HEK293 (cell line): ENCODE measurements at regions not wholly inside any gene's neighbourhood (a gene's known extent, or its start where the extent isn't known, plus 50 kb on each side); places are given as distances from the start of the nearest gene placed in this dataset.
A peak's percentile ranks its signal among the peaks of the same experiment; 100 is the strongest.

Experiments used
- CTCF ChIA-PET: fragments of 350-600 bp; formaldehyde crosslinking; extraction: SDS; loops from one replicate; lab custom pipeline; 2021; ENCODE audit warnings: antibody characterized with exemption; lab: Yijun Ruan, JAX
- POLR2A ChIA-PET: fragments of 300-600 bp; formaldehyde crosslinking; extraction: SDS; loops from one replicate; lab custom pipeline; 2020; ENCODE audit warnings: antibody characterized with exemption, inconsistent platforms; lab: Yijun Ruan, JAX
- H3K27ac ChIP-seq: fragments of 200-500 bp; sonication (Bioruptor generic); 2 replicates; pipeline ENCODE4 v1.5.1; 2014; ENCODE audit warnings: low read depth, low read length, control low read depth, inconsistent platforms; ENCODE audit errors: extremely low read depth
- H3K36me3 ChIP-seq, 2 experiments: fragments of 200-500 bp in 1 of 2; sonication (Bioruptor generic) in 1 of 2; 1 replicate in 1 of 2; 2 replicates in 1 of 2; pipeline ENCODE4 v1.5.1; 2014 to 2017; ENCODE audit warnings: inconsistent platforms in 2 of 2, low read length in 2 of 2; ENCODE audit not compliant: control insufficient read depth in 2 of 2, insufficient read depth in 1 of 2
- H3K4me1 ChIP-seq: fragments of 200-500 bp; sonication (Bioruptor generic); 2 replicates; pipeline ENCODE4 v1.5.1; 2014; ENCODE audit warnings: mild to moderate bottlenecking, low read length, inconsistent platforms; ENCODE audit not compliant: control insufficient read depth, insufficient read depth
- H3K4me3 ChIP-seq: 2 replicates; pipeline ENCODE4 v1.5.1; 2011; ENCODE audit warnings: low read depth, mild to moderate bottlenecking, control low read depth, low read length, moderate library complexity
- H3K9me3 ChIP-seq: fragments of 200-500 bp; sonication (Bioruptor generic); 2 replicates; pipeline ENCODE4 v1.5.1; 2014; ENCODE audit warnings: low read depth, low read length, inconsistent platforms; ENCODE audit not compliant: control insufficient read depth, insufficient read depth
- ELK4 ChIP-seq: IDR thresholded peaks from 2 replicates; pipeline ENCODE4 v1.6.1; 2011; ENCODE audit warnings: mild to moderate bottlenecking, low read depth, low read length, borderline replicate concordance
- FEZF1 ChIP-seq: fragments of 450-650 bp; formaldehyde crosslinking; IDR thresholded peaks from 2 replicates; pipeline ENCODE4 v1.5.1; 2016; ENCODE audit warnings: missing biosample characterization, missing genetic modification characterization
- GLIS1 ChIP-seq: fragments of 450-650 bp; formaldehyde crosslinking; IDR thresholded peaks from 2 replicates; pipeline ENCODE4 v1.5.1; 2016; ENCODE audit warnings: missing biosample characterization, missing genetic modification characterization
- MYNN ChIP-seq: fragments of 450-650 bp; formaldehyde crosslinking; IDR thresholded peaks from 2 replicates; pipeline ENCODE4 v1.5.1; 2016; ENCODE audit warnings: missing biosample characterization, missing genetic modification characterization, borderline replicate concordance
- PBX3 ChIP-seq: sonication (generic); formaldehyde crosslinking; IDR thresholded peaks from 2 replicates; pipeline ENCODE4 v1.8.1; 2022; ENCODE audit warnings: mild to moderate bottlenecking, moderate library complexity, missing genetic modification reagents
- YY2 ChIP-seq: fragments of 450-650 bp; formaldehyde crosslinking; IDR thresholded peaks from 2 replicates; pipeline ENCODE4 v1.5.1; 2016; ENCODE audit warnings: missing biosample characterization, missing genetic modification characterization
- ZBTB1 ChIP-seq: fragments of 450-650 bp; formaldehyde crosslinking; IDR thresholded peaks from 2 replicates; pipeline ENCODE4 v1.5.1; 2016; ENCODE audit warnings: missing biosample characterization, missing genetic modification characterization
- ZBTB6 ChIP-seq: fragments of 450-650 bp; formaldehyde crosslinking; IDR thresholded peaks from 2 replicates; pipeline ENCODE4 v1.5.1; 2017; ENCODE audit warnings: missing biosample characterization, missing genetic modification characterization
- ZBTB7A ChIP-seq: fragments of 450-650 bp; formaldehyde crosslinking; IDR thresholded peaks from 2 replicates; pipeline ENCODE4 v1.5.1; 2016; ENCODE audit warnings: low read depth, missing biosample characterization, missing genetic modification characterization
- ZFP3 ChIP-seq: fragments of 450-650 bp; formaldehyde crosslinking; IDR thresholded peaks from 2 replicates; pipeline ENCODE4 v1.5.1; 2016; ENCODE audit warnings: low read depth, missing biosample characterization, missing genetic modification characterization
- ZFP41 ChIP-seq: fragments of 450-650 bp; formaldehyde crosslinking; IDR thresholded peaks from 2 replicates; pipeline ENCODE4 v1.5.1; 2016; ENCODE audit warnings: missing biosample characterization, missing genetic modification characterization, borderline replicate concordance
- ZIC2 ChIP-seq: fragments of 450-650 bp; formaldehyde crosslinking; IDR thresholded peaks from 2 replicates; pipeline ENCODE4 v1.5.1; 2016; ENCODE audit warnings: missing biosample characterization, missing genetic modification characterization
- ZNF16 ChIP-seq: fragments of 450-650 bp; formaldehyde crosslinking; IDR thresholded peaks from 2 replicates; pipeline ENCODE4 v1.5.1; 2016; ENCODE audit warnings: low read depth, missing biosample characterization, missing genetic modification characterization
- ZNF2 ChIP-seq: fragments of 450-650 bp; formaldehyde crosslinking; IDR thresholded peaks from 2 replicates; pipeline ENCODE4 v1.5.1; 2016; ENCODE audit warnings: missing biosample characterization, missing genetic modification characterization
- ZNF248 ChIP-seq: fragments of 450-650 bp; formaldehyde crosslinking; IDR thresholded peaks from 2 replicates; pipeline ENCODE4 v1.5.1; 2017; ENCODE audit warnings: missing biosample characterization, missing genetic modification characterization
- ZNF302 ChIP-seq: fragments of 450-650 bp; formaldehyde crosslinking; IDR thresholded peaks from 2 replicates; pipeline ENCODE4 v1.5.1; 2016; ENCODE audit warnings: missing biosample characterization, missing genetic modification characterization, low read depth
- ZNF335 ChIP-seq: fragments of 450-650 bp; formaldehyde crosslinking; conservative IDR thresholded peaks from 2 replicates; pipeline ENCODE4 v1.5.1; 2016; ENCODE audit warnings: missing biosample characterization, missing genetic modification characterization
- ZNF488 ChIP-seq: fragments of 450-650 bp; formaldehyde crosslinking; IDR thresholded peaks from 2 replicates; pipeline ENCODE4 v1.5.1; 2016; ENCODE audit warnings: missing biosample characterization, missing genetic modification characterization
- ZNF501 ChIP-seq: fragments of 450-650 bp; formaldehyde crosslinking; IDR thresholded peaks from 2 replicates; pipeline ENCODE4 v1.5.1; 2016; ENCODE audit warnings: missing biosample characterization, missing genetic modification characterization
- ZNF560 ChIP-seq: fragments of 450-650 bp; formaldehyde crosslinking; IDR thresholded peaks from 2 replicates; pipeline ENCODE4 v1.5.1; 2017; ENCODE audit warnings: missing biosample characterization, missing genetic modification characterization, borderline replicate concordance
- ZNF610 ChIP-seq: fragments of 450-650 bp; formaldehyde crosslinking; IDR thresholded peaks from 2 replicates; pipeline ENCODE4 v1.5.1; 2016; ENCODE audit warnings: missing biosample characterization, missing genetic modification characterization, borderline replicate concordance
- ZNF654 ChIP-seq: fragments of 450-650 bp; formaldehyde crosslinking; IDR thresholded peaks from 2 replicates; pipeline ENCODE4 v1.5.1; 2016; ENCODE audit warnings: low read depth, missing biosample characterization, missing genetic modification characterization

GRCh38 chr17:79147746-79148506, 73.3 kb downstream of the ENGASE start:
- ChIA-PET CTCF (no interaction called here), POLR2A (no interaction called here)
- H3K4me1 ChIP-seq: no peaks in the 10 kb centered on the region
- TF ChIP-seq ZNF488 (tag by site-specific recombination) (no peak), ZNF248 (tag by site-specific recombination) (no peak), ZIC2 (tag by site-specific recombination) (no peak), ZNF654 (tag by site-specific recombination) (no peak), YY2 (tag by site-specific recombination) (no peak), ZBTB6 (tag by site-specific recombination) (no peak), ZBTB1 (tag by site-specific recombination) (no peak), ZNF610 (no peak), ZBTB7A (tag by site-specific recombination) (no peak)
- no peak overlapping the region for H3K27ac ChIP-seq
- H3K4me3 ChIP-seq: no peak overlapping the region
- H3K36me3 ChIP-seq: no peaks in the 10 kb centered on the region
- no peaks in the 10 kb centered on the region for H3K9me3 ChIP-seq

- H3K9me3 ChIP-seq: no peaks in the 10 kb centered on the region
- H3K4me3 ChIP-seq: no peak overlapping the region
- CTCF ChIA-PET: interaction anchor here (0.6 kb wide), 1 partner anchor 244 kb away, joined by 3 read pairs; no protein-coding TSS in a partner anchor
- TF ChIP-seq ZNF302 (tag by site-specific recombination): no peak
- no peak for TF ChIP-seq MYNN
- no peak for TF ChIP-seq FEZF1 (tag by site-specific recombination)
- TF ChIP-seq ZNF501 (tag by site-specific recombination): no peak
- TF ChIP-seq ZNF16: no peak
- TF ChIP-seq ZIC2 (tag by site-specific recombination): peak; percentile 96
- TF ChIP-seq PBX3 (CRISPR knock-in tag): no peak
- TF ChIP-seq ZNF560 (tag by site-specific recombination): no peak
- TF ChIP-seq ZNF335 (tag by site-specific recombination): no peak
- no peak for TF ChIP-seq ZNF2 (tag by site-specific recombination)
- TF ChIP-seq GLIS1 (tag by site-specific recombination): peak; percentile 72
- no peak for TF ChIP-seq ELK4
- no peak for TF ChIP-seq ZFP3 (tag by site-specific recombination)
- no peak for TF ChIP-seq ZFP41
- TF ChIP-seq, all 188 proteins: peak for 2
- POLR2A ChIA-PET: no interaction called here
- Histone ChIP-seq H3K4me1 (0 out of 2 replicates have a peak, but pooled peaks cover 1% of the 10 kb centered on the region), H3K36me3 (no peaks in the 10 kb centered on the region), H3K27ac (no peak overlapping the region)
These were observed 71.9 kb downstream of the ENGASE start for GRCh38 chr17:79146562-79146961.
